Peyer's patch (tissue), 4 donors: ENCODE measurements at regions not wholly inside any gene's neighbourhood (a gene's known extent, or its start where the extent isn't known, plus 50 kb on each side); places are given as distances from the start of the nearest gene placed in this dataset.
"Not testable (repeated sequence)": the region's sequence is repeated elsewhere in the genome, so short reads cannot be mapped to it uniquely, and the experiment has no call there.

ENCODE experiments used
- DNase-seq, 3 donors: peaks; one replicate each; pipeline ENCODE4 v3.0.0-alpha.2; 2017 to 2019
- H3K27ac ChIP-seq, 4 donors: fragments of 200-600 bp; sonication (generic); one replicate each; pipeline ENCODE4 v1.5.1; 2016 to 2019
- H3K27me3 ChIP-seq, 2 donors: fragments of 200-600 bp; sonication (generic); one replicate each; pipeline ENCODE4 v1.5.1; 2019
- H3K36me3 ChIP-seq, 3 donors: fragments of 200-600 bp; sonication (generic); one replicate each; pipeline ENCODE4 v1.5.1; 2016 to 2019
- H3K4me1 ChIP-seq, 4 donors: fragments of 200-600 bp; sonication (generic); one replicate each; pipeline ENCODE4 v1.5.1; 2016 to 2019
- H3K4me3 ChIP-seq, 4 donors: fragments of 200-600 bp; sonication (generic); 1 replicate in 3 of 4; 2 replicates in 1 of 4; pipeline ENCODE4 v1.5.1; 2016 to 2019; ENCODE audit warnings: mild to moderate bottlenecking in 1 of 4
- H3K9me3 ChIP-seq, 4 donors: fragments of 200-600 bp; sonication (generic); one replicate each; pipeline ENCODE4 v1.5.1; 2016 to 2019; ENCODE audit warnings: mild to moderate bottlenecking in 1 of 4
- CTCF ChIP-seq, 6 experiments: fragments of 450-650 bp in 4 of 6; fragments of 200-600 bp in 2 of 6; sonication (generic) in 1 of 6; IDR thresholded peaks; one replicate each; pipeline ENCODE4 v1.5.1; 2017 to 2019; ENCODE audit warnings: antibody characterized with exemption in 6 of 6, mild to moderate bottlenecking in 3 of 6, moderate library complexity in 1 of 6
- POLR2A ChIP-seq, 2 donors: fragments of 450-650 bp; IDR thresholded peaks; one replicate each; pipeline ENCODE4 v1.5.1; 2017; ENCODE audit warnings: antibody characterized with exemption in 2 of 2, mild to moderate bottlenecking in 2 of 2, moderate library complexity in 2 of 2

DNA sequence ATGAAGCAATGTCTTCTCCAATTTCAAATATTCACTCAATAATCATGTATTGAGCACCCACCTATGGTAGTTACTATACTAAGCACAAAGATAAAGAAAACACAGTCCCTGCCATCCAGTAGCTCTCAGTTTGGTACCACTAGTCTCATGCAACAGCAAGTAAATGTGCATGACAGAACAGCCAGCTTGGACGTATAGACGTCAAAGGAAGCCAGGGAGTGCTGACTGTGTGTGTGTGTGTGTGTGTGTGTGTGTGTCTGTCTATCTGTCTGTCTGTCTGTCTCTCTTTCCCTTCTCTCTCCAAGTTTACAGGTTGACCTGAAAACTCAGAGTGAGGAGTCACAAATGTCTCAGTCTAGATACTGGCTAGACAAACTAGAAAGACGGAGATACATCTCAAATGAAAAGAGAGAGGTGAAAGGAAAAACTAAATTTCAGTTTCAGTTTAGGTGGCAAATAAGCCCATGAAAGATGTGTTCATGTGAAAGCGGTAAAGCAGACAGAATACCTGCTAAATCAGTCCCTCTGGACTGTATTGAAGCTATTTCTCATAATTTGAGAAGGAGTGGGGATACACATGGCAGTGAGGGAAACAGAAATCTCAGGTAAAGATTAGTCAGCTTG is 141.1 kb upstream of the PTPRG start:
- Histone ChIP-seq H3K4me1 (no peaks in the 10 kb centered on the region), H3K9me3 (no peaks in the 10 kb centered on the region), H3K27ac (no peak overlapping the region), H3K36me3 (no peaks in the 10 kb centered on the region), H3K4me3 (no peak overlapping the region), H3K27me3 (no peaks in the 10 kb centered on the region)
- no peak for DNase-seq
- TF ChIP-seq POLR2A (IDR thresholded peaks at IDR 0.05): no peak
- TF ChIP-seq CTCF (IDR thresholded peaks at IDR 0.05): no peak

GRCh38 chr3:61422945-61423673 is 138.3 kb upstream of the PTPRG start:
- no peak for DNase-seq
- Histone ChIP-seq H3K36me3 (no peaks in the 10 kb centered on the region), H3K27ac (no peak overlapping the region), H3K4me3 (no peak overlapping the region), H3K27me3 (no peaks in the 10 kb centered on the region), H3K4me1 (no peaks in the 10 kb centered on the region), H3K9me3 (no peaks in the 10 kb centered on the region)
- no peak for TF ChIP-seq CTCF (IDR thresholded peaks at IDR 0.05)
- no peak for TF ChIP-seq POLR2A (IDR thresholded peaks at IDR 0.05)

DNA sequence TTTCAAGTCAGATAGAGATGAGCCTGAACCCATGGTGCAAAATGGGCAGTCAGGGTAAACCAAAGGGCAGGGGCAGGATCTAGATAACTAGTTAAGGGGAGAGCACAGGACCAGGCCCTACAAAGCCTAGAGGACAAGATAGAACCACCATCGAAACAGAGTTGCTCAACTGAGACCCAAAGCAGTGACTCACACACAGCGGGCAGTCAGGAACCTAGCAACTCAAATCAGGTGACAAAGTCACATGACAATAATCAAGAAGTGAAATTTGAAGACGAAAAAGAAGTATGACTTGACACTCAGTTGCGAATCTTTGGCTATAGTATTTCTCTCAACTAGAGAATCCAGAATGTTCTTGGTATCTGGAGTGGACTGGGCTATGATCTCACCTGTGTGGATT is 136.0 kb upstream of the PTPRG start:
- DNase-seq: no peak
- TF ChIP-seq CTCF (IDR thresholded peaks at IDR 0.05) (no peak), POLR2A (IDR thresholded peaks at IDR 0.05) (no peak)
- Histone ChIP-seq H3K4me3 (no peak overlapping the region), H3K36me3 (no peaks in the 10 kb centered on the region), H3K9me3 (no peaks in the 10 kb centered on the region), H3K27ac (no peak overlapping the region), H3K4me1 (no peaks in the 10 kb centered on the region), H3K27me3 (no peaks in the 10 kb centered on the region)

DNA sequence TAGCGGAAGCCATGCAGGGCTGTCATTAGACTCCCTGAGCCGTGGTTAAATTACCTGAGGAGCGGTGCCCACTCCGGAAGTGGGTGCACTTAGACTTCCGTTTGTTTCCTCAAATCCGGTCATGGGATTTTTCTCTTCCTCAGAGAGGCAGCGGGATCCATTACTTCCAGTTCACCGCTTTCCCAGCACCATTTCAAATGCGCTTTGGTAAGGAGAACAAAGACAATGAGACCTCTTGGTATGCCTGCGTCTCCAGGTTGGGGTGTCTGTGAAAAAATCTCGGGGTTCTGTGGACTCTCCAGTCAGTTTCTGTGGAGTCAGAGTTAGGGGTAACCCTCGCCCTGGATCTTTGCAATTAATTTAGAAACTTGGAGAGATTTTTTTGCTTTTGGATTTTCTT is 132.3 kb upstream of the PTPRG start:
- TF ChIP-seq CTCF (IDR thresholded peaks at IDR 0.05) (no peak), POLR2A (IDR thresholded peaks at IDR 0.05) (no peak)
- Histone ChIP-seq H3K27ac (no peak overlapping the region), H3K4me1 (no peaks in the 10 kb centered on the region), H3K4me3 (no peak overlapping the region), H3K9me3 (no peaks in the 10 kb centered on the region), H3K27me3 (no peaks in the 10 kb centered on the region), H3K36me3 (no peaks in the 10 kb centered on the region)
- DNase-seq: no peak

DNA sequence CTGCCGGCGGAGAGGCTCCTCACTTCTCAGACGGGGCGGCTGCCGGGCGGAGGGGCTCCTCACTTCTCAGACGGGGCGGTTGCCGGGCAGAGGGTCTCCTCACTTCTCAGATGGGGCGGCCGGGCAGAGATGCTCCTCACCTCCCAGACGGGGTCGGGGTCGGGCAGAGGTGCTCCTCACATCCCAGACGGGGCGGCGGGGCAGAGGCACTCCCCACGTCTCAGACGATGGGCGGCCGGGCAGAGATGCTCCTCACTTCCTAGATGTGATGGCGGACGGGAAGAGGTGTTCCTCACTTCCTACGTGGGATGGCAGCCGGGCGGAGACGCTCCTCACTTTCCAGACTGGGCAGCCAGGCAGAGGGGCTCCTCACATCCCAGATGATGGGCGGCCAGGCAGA is 126.5 kb upstream of the PTPRG start:
- H3K27ac ChIP-seq, H3K36me3 ChIP-seq, DNase-seq, H3K4me1 ChIP-seq, H3K9me3 ChIP-seq, H3K27me3 ChIP-seq, H3K4me3 ChIP-seq: not testable (repeated sequence)

- not testable (repeated sequence) for DNase-seq, H3K27me3 ChIP-seq, H3K27ac ChIP-seq, H3K9me3 ChIP-seq, H3K4me1 ChIP-seq, H3K4me3 ChIP-seq, H3K36me3 ChIP-seq
Measured at GRCh38 chr3:61435361-61435760, 126.0 kb upstream of the PTPRG start.
